Stromal cell of bone marrow (primary cell): ENCODE measurements at regions not wholly inside any gene's neighbourhood (a gene's known extent, or its start where the extent isn't known, plus 50 kb on each side); places are given as distances from the start of the nearest gene placed in this dataset.
"Not testable (repeated sequence)": the region's sequence is repeated elsewhere in the genome, so short reads cannot be mapped to it uniquely, and the experiment has no call there.

Experiments used
- DNase-seq: peaks from one replicate; pipeline ENCODE4 v3.0.0-alpha.2; 2012; ENCODE audit warnings: low read depth

- DNase-seq, result not testable (repeated sequence)
Measured at GRCh38 chr1:146278758-146279157, 49.9 kb upstream of the NOTCH2NLA start.
